RWPE1 (cell line): ENCODE measurements at regions not wholly inside any gene's neighbourhood (a gene's known extent, or its start where the extent isn't known, plus 50 kb on each side); places are given as distances from the start of the nearest gene placed in this dataset.
"Not testable (repeated sequence)": the region's sequence is repeated elsewhere in the genome, so short reads cannot be mapped to it uniquely, and the experiment has no call there.

Experiments
- CTCF ChIA-PET: fragments of 350-600 bp; sonication (Branson Sonifier 250); formaldehyde crosslinking; extraction: SDS; loops from one replicate; lab custom pipeline; 2021; lab: Yijun Ruan, JAX
- POLR2A ChIA-PET: fragments of 400-600 bp; formaldehyde crosslinking; extraction: SDS; loops from one replicate; lab custom pipeline; 2020; ENCODE audit warnings: antibody characterized with exemption; ENCODE audit not compliant: low non-redundant PET; lab: Yijun Ruan, JAX
- DNase-seq: peaks from one replicate; pipeline ENCODE4 v3.0.0; 2012; ENCODE audit warnings: low spot score
- H3K27ac ChIP-seq: fragments of 450-650 bp; 2 replicates; pipeline ENCODE4 v1.5.1; 2017
- CTCF ChIP-seq: fragments of 450-650 bp; conservative IDR thresholded peaks from 2 replicates; pipeline ENCODE4 v1.5.1; 2017; ENCODE audit warnings: low read depth, mild to moderate bottlenecking

DNA sequence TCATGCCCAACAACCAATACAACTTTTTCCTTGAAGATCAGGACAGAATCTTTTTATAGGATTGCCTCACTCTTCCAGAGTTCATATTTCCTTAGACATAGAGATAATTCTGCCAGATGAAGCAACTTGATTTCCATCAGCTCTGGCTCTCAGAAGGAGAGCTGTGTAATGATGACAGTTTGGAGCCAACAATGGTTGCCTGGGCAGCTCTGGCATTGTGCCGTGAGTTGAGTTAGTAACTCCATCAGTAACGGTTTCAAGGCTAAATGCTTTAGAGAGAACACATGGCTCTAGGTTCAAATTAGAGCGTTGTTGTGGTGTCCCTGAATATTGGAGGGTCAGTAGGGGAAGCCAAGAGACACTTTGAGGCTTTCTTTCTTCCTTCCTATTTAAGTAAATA is 501.7 kb upstream of the SEL1L start:
- POLR2A ChIA-PET, result no interaction called here

DNA sequence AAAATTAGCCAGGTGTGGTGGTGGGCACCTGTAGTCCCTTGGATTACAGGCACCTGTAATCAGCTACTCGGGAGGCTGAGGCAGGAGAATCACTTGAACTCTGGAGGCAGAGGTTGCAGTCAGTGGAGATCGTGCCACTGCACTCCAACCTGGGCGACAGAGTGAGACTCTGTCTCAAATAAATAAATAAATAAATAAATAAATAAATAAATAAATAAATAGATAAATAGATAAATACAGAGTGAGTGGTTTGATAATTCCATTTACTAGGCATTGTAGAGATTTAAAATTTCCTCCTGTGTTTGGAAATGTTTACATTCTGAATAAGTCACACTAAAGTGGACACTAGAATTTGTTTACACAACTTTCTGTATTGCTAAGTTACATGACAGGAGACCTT is 504.4 kb upstream of the SEL1L start:
- DNase-seq, CTCF ChIA-PET, POLR2A ChIA-PET, H3K27ac ChIP-seq: not testable (repeated sequence)

More for the DNA sequence above, 501.7 kb upstream of the SEL1L start:
- H3K27ac ChIP-seq, result no peak overlapping the region
- CTCF ChIA-PET, result no interaction called here
- no peak for TF ChIP-seq CTCF
- DNase-seq, result no peak

DNA sequence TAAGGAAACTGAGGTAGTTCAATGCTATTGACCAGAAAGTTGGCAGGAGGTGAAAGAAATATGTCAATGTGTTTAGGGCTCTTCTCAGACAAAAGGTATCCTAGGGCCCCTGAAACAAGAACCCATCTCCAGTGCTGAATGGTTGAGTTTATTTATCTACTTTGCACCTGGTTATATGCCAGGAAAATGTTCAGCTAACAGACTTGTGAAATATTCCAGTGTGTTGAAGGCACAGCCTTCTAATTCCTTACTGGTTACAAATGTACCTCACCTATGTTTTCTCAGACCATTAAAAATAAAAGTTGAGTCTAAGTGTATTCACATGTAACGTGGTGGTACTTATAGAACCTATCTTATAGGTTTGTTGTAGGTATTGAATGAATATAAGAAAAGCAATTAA is 511.7 kb upstream of the SEL1L start:
- ChIA-PET POLR2A (no interaction called here), CTCF (no interaction called here)
- no peak for TF ChIP-seq CTCF
- no peak for DNase-seq
- H3K27ac ChIP-seq, result no peak overlapping the region

DNA sequence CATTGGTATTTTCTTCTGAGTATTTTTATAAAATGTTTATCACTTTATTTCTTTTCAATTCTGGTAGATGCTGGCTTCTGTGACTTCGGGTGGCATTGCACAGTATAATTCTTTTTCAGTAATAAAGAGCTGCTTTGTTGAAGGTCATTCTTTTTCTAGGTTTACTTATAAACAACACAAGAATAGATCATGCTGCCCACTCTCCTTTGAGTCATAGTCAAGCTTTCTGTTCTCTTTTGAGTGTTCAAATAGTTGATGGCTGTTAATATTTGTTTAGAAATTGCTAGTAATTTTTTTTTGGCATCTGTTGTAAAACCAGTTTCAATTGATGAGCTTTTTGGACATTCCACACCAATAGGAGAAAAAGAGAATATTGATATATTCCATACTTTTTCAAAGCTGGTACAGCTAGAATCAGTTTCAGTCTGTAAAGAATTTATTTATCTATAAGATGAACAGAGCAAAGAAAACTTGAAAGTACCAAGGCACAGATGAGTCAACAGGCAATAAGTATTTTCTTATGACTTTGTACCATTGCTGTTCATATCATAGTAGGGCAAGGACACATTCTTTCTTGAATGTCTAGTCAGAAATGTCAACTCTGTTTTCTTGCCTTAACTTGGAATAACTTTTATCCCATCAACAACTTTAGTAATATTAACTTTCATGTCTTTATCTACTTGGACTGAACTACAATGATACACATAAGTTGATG is 513.0 kb upstream of the SEL1L start:
- TF ChIP-seq CTCF, result no peak
- DNase-seq, result no peak
- CTCF ChIA-PET, result interaction anchor here (0.7 kb wide), 1 partner anchor 220 kb away, joined by 3 read pairs; no protein-coding TSS in a partner anchor
- H3K27ac ChIP-seq, result no peak overlapping the region
- POLR2A ChIA-PET, result no interaction called here

- CTCF ChIA-PET, result interaction anchor here (0.6 kb wide), 1 partner anchor 101 kb away, joined by 3 read pairs; no protein-coding TSS in a partner anchor
- no peak overlapping the region for H3K27ac ChIP-seq
- TF ChIP-seq CTCF, result no peak
- DNase-seq, result no peak
- POLR2A ChIA-PET, result no interaction called here
These were observed 514.3 kb upstream of the SEL1L start for GRCh38 chr14:82047777-82048470.

GRCh38 chr14:82052778-82053177 is 519.1 kb upstream of the SEL1L start:
- no peak for TF ChIP-seq CTCF
- ChIA-PET POLR2A (no interaction called here), CTCF (interaction anchor here (0.8 kb wide), 1 partner anchor 11 kb away, joined by 3 read pairs; no protein-coding TSS in a partner anchor)
- no peak overlapping the region for H3K27ac ChIP-seq
- DNase-seq, result no peak
